PC-3 (cell line): ENCODE measurements at regions not wholly inside any gene's neighbourhood (a gene's known extent, or its start where the extent isn't known, plus 50 kb on each side); places are given as distances from the start of the nearest gene placed in this dataset.

Source experiments
- ATAC-seq: fragments of 200-7000 bp; cut with Tn5 transposase; 2 replicates; pipeline ENCODE4 v1.9.1; 2020; ENCODE audit warnings: mild to moderate bottlenecking, moderate library complexity
- BruUV-seq: library from RNA; stranded (reverse); fragments of 400-500 nt; replicated peaks from 2 replicates; lab custom pipeline; 2021; lab: Mats Ljungman, UMichigan
- CTCF ChIA-PET: fragments of 300-600 bp; sonication (Branson Sonifier 250); formaldehyde crosslinking; loops from one replicate; lab custom pipeline; 2022; ENCODE audit warnings: antibody characterized with exemption; lab: Charles Lee
- POLR2A ChIA-PET: fragments of 300-600 bp; sonication (Branson Sonifier 250); formaldehyde crosslinking; loops from one replicate; lab custom pipeline; 2022; ENCODE audit warnings: antibody characterized with exemption; ENCODE audit not compliant: unreplicated experiment; lab: Charles Lee
- DNase-seq: peaks from one replicate; pipeline ENCODE4 v3.0.0-alpha.2; 2015
- H2AFZ ChIP-seq: fragments of 300-600 bp; sonication (generic); 2 replicates; pipeline ENCODE4 v1.6.0; 2016; ENCODE audit warnings: antibody characterized with exemption, low read length
- H3F3A ChIP-seq: fragments of 300-600 bp; sonication (generic); one replicate; pipeline ENCODE4 v1.6.0; 2017; ENCODE audit warnings: antibody characterized with exemption, low read length, control low read depth, mild to moderate bottlenecking; ENCODE audit not compliant: unreplicated experiment
- H3K27ac ChIP-seq: fragments of 300-600 bp; sonication (generic); 2 replicates; pipeline ENCODE4 v1.5.1; 2016; ENCODE audit warnings: mild to moderate bottlenecking, low read length
- H3K27me3 ChIP-seq: fragments of 300-600 bp; sonication (generic); 2 replicates; pipeline ENCODE4 v1.6.1; 2016; ENCODE audit warnings: low read length, mixed read lengths
- H3K36me3 ChIP-seq: fragments of 300-600 bp; sonication (generic); 2 replicates; pipeline ENCODE4 v1.6.1; 2016; ENCODE audit warnings: low read depth, mixed run types, low read length, mixed read lengths
- H3K4me1 ChIP-seq: fragments of 300-600 bp; sonication (generic); 2 replicates; pipeline ENCODE4 v1.5.1; 2016; ENCODE audit warnings: low read length; ENCODE audit not compliant: insufficient read depth
- H3K4me2 ChIP-seq: fragments of 300-600 bp; sonication (generic); 2 replicates; pipeline ENCODE4 v1.6.0; 2016; ENCODE audit warnings: low read length
- H3K4me3 ChIP-seq: fragments of 300-600 bp; sonication (generic); 2 replicates; pipeline ENCODE4 v1.5.1; 2016; ENCODE audit warnings: mild to moderate bottlenecking, low read length, mixed read lengths
- H3K79me2 ChIP-seq: fragments of 300-600 bp; sonication (generic); 2 replicates; pipeline ENCODE4 v1.6.1; 2017; ENCODE audit warnings: low read length, mixed read lengths
- H3K9ac ChIP-seq: fragments of 300-600 bp; sonication (generic); 2 replicates; pipeline ENCODE4 v1.6.0; 2016; ENCODE audit warnings: mild to moderate bottlenecking, low read length
- H3K9me2 ChIP-seq: fragments of 300-600 bp; sonication (generic); replicated peaks from 2 replicates; pipeline ENCODE4 v1.6.1; 2016; ENCODE audit warnings: mixed run types, low read length, mixed read lengths
- H3K9me3 ChIP-seq: fragments of 300-600 bp; sonication (generic); 2 replicates; pipeline ENCODE4 v1.6.1; 2016; ENCODE audit warnings: low read length, mixed read lengths
- H4K20me1 ChIP-seq: fragments of 300-600 bp; sonication (generic); 2 replicates; pipeline ENCODE4 v1.6.1; 2016; ENCODE audit warnings: low read length, mixed read lengths
- CTCF ChIP-seq: fragments of 300-600 bp; sonication (generic); conservative IDR thresholded peaks from 2 replicates; pipeline ENCODE4 v1.5.1; 2017; ENCODE audit warnings: antibody characterized with exemption, low read depth, mild to moderate bottlenecking, low read length
- EZH2 ChIP-seq: fragments of 300-600 bp; sonication (generic); IDR thresholded peaks from one replicate; pipeline ENCODE4 v1.6.1; 2017; ENCODE audit warnings: antibody characterized with exemption, mild to moderate bottlenecking, low read length; ENCODE audit not compliant: unreplicated experiment
- EZH2phosphoT487 ChIP-seq: fragments of 300-600 bp; sonication (generic); IDR thresholded peaks from 2 replicates; pipeline ENCODE4 v1.6.1; 2018; ENCODE audit warnings: mild to moderate bottlenecking, antibody characterized with exemption, low read length, borderline replicate concordance
- intact Hi-C: fragments of 100-400 bp; cut with micrococcal nuclease; formaldehyde crosslinking; loops from 2 replicates; pipeline ENCODE4 v1.9.0; 2023

DNA sequence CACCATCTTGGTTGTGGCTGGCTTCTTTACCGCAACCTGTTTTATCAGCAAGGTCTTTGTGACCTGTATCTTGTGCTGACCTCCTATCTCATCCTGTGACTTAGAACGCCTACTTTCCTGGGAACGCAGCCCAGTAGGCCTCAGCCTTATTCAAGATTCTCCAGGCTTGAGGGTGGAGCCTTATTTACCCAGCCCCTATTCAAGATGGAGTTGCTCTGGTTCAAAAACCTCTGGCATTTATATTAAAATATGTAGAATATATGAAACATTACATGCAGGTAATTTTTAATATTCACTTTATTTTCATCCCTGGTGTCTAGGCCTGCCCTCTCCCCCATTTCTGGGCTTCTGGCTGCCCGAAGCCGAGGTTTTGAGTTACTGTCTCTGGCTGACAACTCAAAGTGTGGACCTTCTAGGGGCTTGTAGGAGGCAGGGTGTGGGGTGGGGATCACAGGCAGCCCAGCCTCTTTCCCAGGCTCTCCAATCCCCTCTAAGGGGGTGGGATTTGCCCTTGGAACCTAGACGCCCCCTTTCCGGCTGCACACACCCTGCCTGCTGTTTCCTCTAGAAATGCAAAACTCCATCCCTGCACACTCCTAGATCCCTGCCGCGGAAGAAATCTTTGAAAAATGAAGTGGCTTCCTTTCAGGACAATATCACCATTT, 152.0 kb downstream of the KCNJ12 start:
- no peak overlapping the region for H3K4me2 ChIP-seq
- POLR2A ChIA-PET: no interaction called here
- intact Hi-C loops: no loop called here
- CTCF ChIA-PET: no interaction called here
- no peaks in the 10 kb centered on the region for H4K20me1 ChIP-seq
- H3K4me3 ChIP-seq: no peak overlapping the region
- H3F3A ChIP-seq: no peaks in the 10 kb centered on the region
- no peaks in the 10 kb centered on the region for H3K9me2 ChIP-seq
- no peaks in the 10 kb centered on the region for H3K4me1 ChIP-seq
- H3K27ac ChIP-seq: no peak overlapping the region
- H3K9ac ChIP-seq: no peak overlapping the region
- no peaks in the 10 kb centered on the region for H3K36me3 ChIP-seq
- H3K9me3 ChIP-seq: no peaks in the 10 kb centered on the region
- TF ChIP-seq CTCF (no peak), EZH2phosphoT487 (no peak), EZH2 (no peak)
- no peak overlapping the region for H2AFZ ChIP-seq
- DNase-seq: no peak
- H3K27me3 ChIP-seq: no peaks in the 10 kb centered on the region
- H3K79me2 ChIP-seq: no peaks in the 10 kb centered on the region
- BruUV-seq: no TSS peak
- ATAC-seq: no peak

DNA sequence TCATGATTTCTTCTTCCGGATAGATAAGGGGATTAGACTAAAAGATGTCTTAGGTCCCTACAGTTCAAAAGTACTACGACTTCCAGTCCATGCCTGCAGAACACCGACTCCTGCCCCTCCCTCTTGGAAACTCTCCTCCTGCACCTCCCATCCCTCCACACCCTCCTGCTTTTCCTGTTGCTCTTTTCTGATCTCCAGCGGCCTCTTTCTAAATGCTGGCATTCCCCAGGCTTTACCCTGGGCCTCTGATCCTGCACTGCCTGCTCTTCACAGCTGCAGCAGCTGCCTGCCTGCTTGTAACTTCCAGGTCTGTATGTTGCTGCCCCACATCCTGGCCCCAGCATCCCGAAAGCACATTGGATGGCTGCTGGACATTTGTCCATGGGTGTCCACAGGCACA, 154.2 kb downstream of the KCNJ12 start:
- intact Hi-C loops: no loop called here
- ATAC-seq: no peak

More for the DNA sequence above, 154.2 kb downstream of the KCNJ12 start:
- Histone ChIP-seq H3K9ac (no peak overlapping the region), H4K20me1 (no peaks in the 10 kb centered on the region), H3K4me3 (no peak overlapping the region), H3K9me3 (no peaks in the 10 kb centered on the region), H3K79me2 (no peaks in the 10 kb centered on the region), H3F3A (no peaks in the 10 kb centered on the region), H2AFZ (no peak overlapping the region), H3K27me3 (no peaks in the 10 kb centered on the region), H3K4me1 (no peaks in the 10 kb centered on the region), H3K36me3 (peaks cover 13% of the 10 kb centered on the region), H3K9me2 (no peaks in the 10 kb centered on the region), H3K27ac (no peak overlapping the region), H3K4me2 (no peak overlapping the region)
- POLR2A ChIA-PET: no interaction called here
- no peak for DNase-seq
- CTCF ChIA-PET: no interaction called here
- TF ChIP-seq EZH2phosphoT487 (no peak), EZH2 (no peak), CTCF (no peak)
- no TSS peak for BruUV-seq
